Subcutaneous abdominal adipose tissue (tissue), 5 donors: ENCODE measurements at regions not wholly inside any gene's neighbourhood (a gene's known extent, or its start where the extent isn't known, plus 50 kb on each side); places are given as distances from the start of the nearest gene placed in this dataset.

Experiments
- H3K27ac ChIP-seq: one replicate; pipeline ENCODE4 v1.7.0; 2013; ENCODE audit warnings: low read depth, mild to moderate bottlenecking, inconsistent platforms, low read length, moderate library complexity
- H3K27me3 ChIP-seq, 5 donors: one replicate each; pipeline ENCODE4 v1.7.0; 2013; ENCODE audit warnings: low read length in 5 of 5, inconsistent platforms in 1 of 5; ENCODE audit not compliant: control insufficient read depth in 5 of 5, insufficient read depth in 4 of 5
- H3K36me3 ChIP-seq, 5 donors: one replicate each; pipeline ENCODE4 v1.7.0; 2013; ENCODE audit warnings: low read length in 5 of 5; ENCODE audit not compliant: control insufficient read depth in 5 of 5, insufficient read depth in 5 of 5
- H3K4me1 ChIP-seq, 5 donors: one replicate each; pipeline ENCODE4 v1.7.0; 2013; ENCODE audit warnings: low read length in 5 of 5, mild to moderate bottlenecking in 3 of 5, moderate library complexity in 1 of 5; ENCODE audit not compliant: control insufficient read depth in 5 of 5, insufficient read depth in 5 of 5
- H3K4me3 ChIP-seq, 5 donors: one replicate each; pipeline ENCODE4 v1.7.0; 2013; ENCODE audit warnings: low read length in 5 of 5, low read depth in 1 of 5
- H3K9ac ChIP-seq, 5 donors: one replicate each; pipeline ENCODE4 v1.7.0; 2013; ENCODE audit warnings: low read length in 5 of 5, mild to moderate bottlenecking in 4 of 5, moderate library complexity in 3 of 5
- H3K9me3 ChIP-seq, 5 donors: one replicate each; pipeline ENCODE4 v1.7.0; 2013; ENCODE audit warnings: low read length in 5 of 5; ENCODE audit not compliant: control insufficient read depth in 5 of 5
- donor health status: healthy.
- donor health status: healthy.
- donor health status: healthy.
- donor health status: healthy.
- donor health status: healthy.

DNA sequence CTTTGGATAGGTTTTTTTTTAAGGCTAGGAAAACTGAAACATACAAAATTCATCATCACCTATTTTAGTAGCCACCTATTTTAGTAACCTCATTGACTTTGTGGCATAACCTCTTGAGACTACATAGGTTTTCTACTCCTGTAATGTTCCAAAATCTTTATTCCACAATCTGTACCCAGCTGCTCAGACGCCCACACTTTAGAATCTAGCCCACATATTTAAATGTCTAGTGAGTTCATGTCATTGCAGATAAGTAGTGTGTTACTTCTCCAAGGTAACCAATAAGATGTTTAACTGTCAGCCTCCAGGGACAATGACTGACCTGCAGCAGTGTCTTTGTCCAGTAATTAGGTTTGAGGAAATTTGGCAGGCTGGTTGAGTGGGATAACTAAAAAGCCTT, 330.2 kb downstream of the MZT1 start:
- Histone ChIP-seq H3K4me3 (no peak overlapping the region), H3K4me1 (no peaks in the 10 kb centered on the region), H3K27ac (no peak overlapping the region), H3K9ac (no peak overlapping the region), H3K36me3 (no peaks in the 10 kb centered on the region), H3K27me3 (no peaks in the 10 kb centered on the region), H3K9me3 (no peaks in the 10 kb centered on the region)

DNA sequence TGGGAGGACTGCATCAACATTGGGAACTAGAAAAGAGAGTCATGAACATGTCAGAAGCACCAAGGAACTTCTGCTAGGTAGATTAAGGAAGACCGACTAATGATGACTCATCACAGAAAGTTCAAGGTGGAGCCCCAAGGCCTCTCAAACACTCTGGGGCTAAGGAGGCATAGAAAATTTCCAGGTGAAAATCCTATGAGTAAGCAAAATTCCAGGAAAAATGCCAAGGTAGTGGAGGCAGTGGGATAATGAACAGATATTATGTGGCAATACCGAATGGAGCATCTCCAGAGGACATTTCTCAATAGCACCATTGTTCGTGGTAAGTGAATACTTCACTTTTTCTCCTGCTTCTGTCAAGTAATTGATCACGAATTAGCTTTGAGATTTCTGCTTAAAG, 336.5 kb downstream of the MZT1 start:
- Histone ChIP-seq H3K9ac (no peak overlapping the region), H3K9me3 (no peaks in the 10 kb centered on the region), H3K27me3 (no peaks in the 10 kb centered on the region), H3K4me3 (no peak overlapping the region), H3K4me1 (peaks cover 0 to 3% (median 0%) of the 10 kb centered on the region in 5 donors), H3K27ac (no peak overlapping the region), H3K36me3 (no peaks in the 10 kb centered on the region)

DNA sequence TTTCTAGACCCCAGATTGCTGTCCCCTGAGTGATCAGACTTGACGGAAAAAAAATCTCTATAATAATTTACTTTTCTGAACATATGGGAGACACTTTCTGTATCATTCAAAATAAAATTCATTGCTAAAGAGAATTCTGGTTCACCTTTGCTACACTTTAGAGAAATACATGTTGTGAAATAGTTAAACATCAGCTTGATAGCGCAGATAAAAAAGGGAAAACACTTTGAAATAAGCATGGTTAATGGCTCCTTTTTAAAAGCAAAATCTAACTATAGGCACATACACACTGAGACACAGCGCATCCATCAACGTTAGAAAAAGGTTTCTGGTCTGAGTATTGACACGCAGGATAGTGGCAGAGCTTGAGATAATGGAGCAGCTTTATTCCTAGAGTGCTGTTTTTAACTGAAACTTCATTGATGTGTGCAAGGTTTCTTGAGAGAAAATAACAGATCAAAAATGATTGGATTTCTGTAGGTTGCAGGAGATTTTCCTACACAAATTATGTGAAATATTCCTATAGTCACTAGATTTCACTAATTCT, 341.2 kb downstream of the MZT1 start:
- Histone ChIP-seq H3K36me3 (no peaks in the 10 kb centered on the region), H3K27me3 (no peaks in the 10 kb centered on the region), H3K4me3 (no peak overlapping the region), H3K9ac (no peak overlapping the region), H3K9me3 (no peaks in the 10 kb centered on the region), H3K4me1 (peaks cover 0 to 9% (median 0%) of the 10 kb centered on the region in 5 donors), H3K27ac (no peak overlapping the region)

DNA sequence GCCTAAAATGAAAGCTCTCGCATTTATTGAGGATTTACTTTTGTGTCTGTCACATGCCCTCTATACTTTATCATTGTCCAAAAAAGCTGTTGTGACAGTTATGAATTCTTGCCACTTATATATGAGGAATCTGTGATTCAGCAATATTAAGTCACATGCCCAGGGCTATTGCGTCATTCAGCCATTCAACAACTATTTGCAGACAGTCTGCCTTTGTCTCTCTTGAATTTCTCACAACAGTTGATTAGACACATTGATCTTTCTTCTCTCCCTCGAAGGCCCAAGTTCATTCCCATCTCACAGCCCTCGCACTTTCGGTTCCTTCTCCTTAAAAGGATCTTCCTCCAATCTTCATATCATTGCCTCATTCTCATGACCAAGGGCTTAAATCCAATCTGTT, 342.6 kb downstream of the MZT1 start:
- no peak overlapping the region for H3K9ac ChIP-seq
- no peaks in the 10 kb centered on the region for H3K9me3 ChIP-seq
- H3K4me3 ChIP-seq: no peak overlapping the region
- peaks cover 0 to 9% (median 0%) of the 10 kb centered on the region in 5 donors for H3K4me1 ChIP-seq
- no peaks in the 10 kb centered on the region for H3K36me3 ChIP-seq
- H3K27ac ChIP-seq: no peak overlapping the region
- no peaks in the 10 kb centered on the region for H3K27me3 ChIP-seq

DNA sequence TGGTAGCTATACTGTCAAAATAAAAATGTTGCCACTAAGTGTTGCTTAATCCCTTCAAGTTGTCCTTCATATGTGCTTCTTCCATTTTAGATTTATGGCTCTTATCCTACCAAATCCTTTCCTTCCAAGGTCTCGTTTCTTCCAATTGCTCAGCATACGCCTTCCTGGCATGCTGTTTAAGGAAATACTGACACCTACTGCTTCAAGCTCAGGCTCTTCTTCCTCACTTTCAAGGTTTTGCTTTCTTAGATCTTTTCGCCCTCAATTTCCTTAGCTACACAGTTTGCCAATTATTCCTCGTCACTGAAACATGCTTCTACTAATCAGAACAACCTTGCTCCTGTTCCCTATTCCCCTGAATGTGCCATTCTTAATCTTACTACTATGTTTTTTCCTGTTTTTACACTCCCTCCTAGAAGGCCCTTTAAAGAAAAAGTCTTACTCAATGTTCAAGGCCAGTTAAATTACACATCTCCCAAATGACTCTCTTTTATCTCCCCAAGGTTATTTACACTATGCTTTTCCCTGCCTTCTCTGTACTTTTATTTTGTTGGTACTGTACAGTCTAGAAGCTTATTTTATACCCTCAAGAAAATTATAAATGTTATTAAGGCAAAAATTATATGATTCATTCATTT, 343.1 kb downstream of the MZT1 start:
- H3K9ac ChIP-seq: no peak overlapping the region
- H3K27ac ChIP-seq: no peak overlapping the region
- H3K9me3 ChIP-seq: no peaks in the 10 kb centered on the region
- H3K36me3 ChIP-seq: no peaks in the 10 kb centered on the region
- no peak overlapping the region for H3K4me3 ChIP-seq
- H3K4me1 ChIP-seq: peaks cover 0 to 9% (median 0%) of the 10 kb centered on the region in 5 donors
- H3K27me3 ChIP-seq: no peaks in the 10 kb centered on the region

DNA sequence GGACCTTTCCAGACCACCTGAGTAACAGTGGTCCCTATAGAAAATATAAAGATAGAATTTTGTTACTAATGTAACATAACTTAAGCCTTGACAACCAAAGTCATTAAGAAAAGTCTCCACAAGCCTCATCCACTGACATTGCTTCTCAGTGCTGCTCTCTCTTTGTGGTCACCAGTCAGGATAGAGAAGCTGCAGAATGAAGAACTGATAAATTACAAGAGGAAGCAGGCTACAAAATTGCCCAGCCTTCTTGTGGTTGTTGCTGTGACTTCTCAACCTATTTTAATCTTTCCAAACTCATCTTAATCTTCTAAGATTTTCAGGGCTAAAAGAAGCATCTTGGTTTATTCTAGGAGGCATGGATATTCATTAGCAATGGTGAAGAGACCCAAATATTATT, 343.8 kb downstream of the MZT1 start:
- Histone ChIP-seq H3K4me3 (no peak overlapping the region), H3K27me3 (no peaks in the 10 kb centered on the region), H3K4me1 (peaks cover 0 to 9% (median 0%) of the 10 kb centered on the region in 5 donors), H3K9ac (no peak overlapping the region), H3K27ac (no peak overlapping the region), H3K9me3 (no peaks in the 10 kb centered on the region), H3K36me3 (no peaks in the 10 kb centered on the region)

DNA sequence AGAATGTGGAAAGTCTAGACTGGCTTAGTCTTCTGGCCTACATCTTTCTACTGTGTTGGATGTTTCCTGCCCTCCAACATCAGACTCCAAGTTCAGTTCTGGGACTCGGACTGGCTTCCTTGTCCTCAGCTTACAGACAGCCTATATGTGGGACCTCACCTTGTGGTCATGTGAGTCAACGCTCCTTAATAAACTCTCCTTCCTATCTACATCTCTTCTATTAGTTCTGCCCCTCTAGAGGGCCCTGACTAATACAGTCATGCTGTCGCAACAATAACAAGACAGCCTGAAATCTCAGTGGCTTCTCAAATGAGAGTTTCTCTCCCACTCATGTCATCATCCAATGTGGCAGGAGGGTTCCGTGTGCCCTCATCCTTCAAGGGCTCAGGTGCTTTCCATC, 347.8 kb downstream of the MZT1 start:
- no peak overlapping the region for H3K9ac ChIP-seq
- H3K4me1 ChIP-seq: peaks cover 0 to 5% (median 0%) of the 10 kb centered on the region in 5 donors
- H3K36me3 ChIP-seq: no peaks in the 10 kb centered on the region
- no peaks in the 10 kb centered on the region for H3K27me3 ChIP-seq
- no peaks in the 10 kb centered on the region for H3K9me3 ChIP-seq
- H3K27ac ChIP-seq: no peak overlapping the region
- no peak overlapping the region for H3K4me3 ChIP-seq

DNA sequence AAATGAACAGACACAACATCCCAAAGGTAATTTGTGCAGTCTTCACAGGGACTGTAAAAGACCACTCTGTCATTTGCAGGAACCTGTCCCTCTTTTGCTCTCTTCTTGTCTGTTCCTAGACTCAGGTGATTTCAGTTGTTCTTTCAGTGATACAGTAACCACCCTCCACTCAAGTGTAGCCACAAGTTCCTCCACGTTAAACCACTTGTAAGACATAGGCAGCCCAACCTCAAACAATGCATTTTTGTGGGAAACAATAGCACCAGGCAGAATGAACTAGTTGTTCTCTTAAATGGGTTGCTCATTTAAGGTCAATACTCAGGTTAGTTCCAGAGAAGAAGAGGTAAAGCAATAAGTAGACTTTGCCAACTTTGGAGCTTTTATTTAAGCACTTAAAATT, 359.4 kb downstream of the MZT1 start:
- Histone ChIP-seq H3K4me3 (no peak overlapping the region), H3K9ac (no peak overlapping the region), H3K36me3 (no peaks in the 10 kb centered on the region), H3K27me3 (no peaks in the 10 kb centered on the region), H3K9me3 (peaks cover 0 to 5% (median 0%) of the 10 kb centered on the region in 5 donors), H3K4me1 (no peaks in the 10 kb centered on the region), H3K27ac (no peak overlapping the region)

DNA sequence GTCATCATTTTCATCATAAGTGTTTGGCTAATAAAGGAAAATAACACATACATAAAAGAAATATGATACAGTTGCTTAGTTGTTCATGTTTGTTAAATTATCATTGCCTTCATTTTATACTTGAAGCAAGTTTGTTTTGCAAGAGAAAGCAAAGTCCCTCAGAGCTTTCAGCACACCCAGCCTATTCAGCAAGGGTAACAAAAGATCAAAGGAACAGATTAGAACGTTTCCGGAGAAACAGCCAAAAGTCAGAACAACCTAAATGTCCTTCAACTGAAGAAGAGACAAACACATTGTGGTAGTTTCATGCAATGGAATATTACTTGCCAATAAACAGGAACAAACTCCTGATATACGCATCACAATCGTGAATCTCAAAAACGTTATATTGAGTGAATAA, 380.7 kb downstream of the MZT1 start:
- H3K27me3 ChIP-seq: no peaks in the 10 kb centered on the region
- H3K27ac ChIP-seq: no peak overlapping the region
- no peak overlapping the region for H3K4me3 ChIP-seq
- no peak overlapping the region for H3K9ac ChIP-seq
- no peaks in the 10 kb centered on the region for H3K9me3 ChIP-seq
- H3K36me3 ChIP-seq: no peaks in the 10 kb centered on the region
- no peaks in the 10 kb centered on the region for H3K4me1 ChIP-seq

DNA sequence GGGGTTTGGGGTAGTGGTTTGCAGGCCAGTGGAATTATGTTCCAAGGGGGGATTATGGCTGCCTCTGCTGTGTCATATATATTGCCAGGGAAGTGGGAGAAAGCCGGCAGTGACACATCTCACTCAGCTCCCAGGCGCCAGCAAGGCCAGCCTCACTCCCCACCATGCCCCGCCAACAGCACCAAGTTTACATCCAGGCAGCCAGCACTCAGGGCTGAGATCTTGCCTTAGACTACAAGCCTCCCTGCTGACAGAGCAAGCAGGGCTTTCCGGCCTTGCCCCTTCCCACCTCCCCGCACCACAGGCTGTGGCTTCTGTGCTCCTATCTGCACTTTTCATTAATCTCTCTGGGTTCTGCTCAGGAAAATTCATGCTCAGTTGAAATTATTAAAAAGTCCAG, 385.1 kb downstream of the MZT1 start:
- H3K4me3 ChIP-seq: no peak overlapping the region
- H3K9me3 ChIP-seq: no peaks in the 10 kb centered on the region
- no peaks in the 10 kb centered on the region for H3K4me1 ChIP-seq
- H3K36me3 ChIP-seq: no peaks in the 10 kb centered on the region
- H3K27me3 ChIP-seq: no peaks in the 10 kb centered on the region
- no peak overlapping the region for H3K9ac ChIP-seq
- no peak overlapping the region for H3K27ac ChIP-seq
